MM.1S (cell line): ENCODE measurements at regions not wholly inside any gene's neighbourhood (a gene's known extent, or its start where the extent isn't known, plus 50 kb on each side); places are given as distances from the start of the nearest gene placed in this dataset.

Source experiments
- DNase-seq: peaks from one replicate; pipeline ENCODE4 v3.0.0-alpha.2; 2015
- H2AFZ ChIP-seq: fragments of 300-600 bp; sonication (generic); 2 replicates; pipeline ENCODE4 v1.6.0; 2016; ENCODE audit warnings: antibody characterized with exemption, low read length
- H3F3A ChIP-seq: fragments of 300-600 bp; sonication (generic); 2 replicates; pipeline ENCODE4 v1.6.1; 2016; ENCODE audit warnings: mild to moderate bottlenecking, antibody characterized with exemption, low read length, moderate library complexity, mixed read lengths; ENCODE audit not compliant: insufficient read depth
- H3K27ac ChIP-seq: fragments of 300-600 bp; sonication (generic); 2 replicates; pipeline ENCODE4 v1.5.1; 2016; ENCODE audit warnings: mild to moderate bottlenecking, low read length
- H3K27me3 ChIP-seq: fragments of 300-600 bp; sonication (generic); replicated peaks from 2 replicates; pipeline ENCODE4 v1.6.0; 2016; ENCODE audit warnings: low read length; ENCODE audit not compliant: insufficient read depth
- H3K36me3 ChIP-seq: fragments of 300-600 bp; sonication (generic); replicated peaks from 2 replicates; pipeline ENCODE4 v1.6.1; 2016; ENCODE audit warnings: mild to moderate bottlenecking, low read length, mixed read lengths; ENCODE audit not compliant: insufficient read depth
- H3K4me1 ChIP-seq: fragments of 300-600 bp; sonication (generic); 2 replicates; pipeline ENCODE4 v1.6.1; 2016; ENCODE audit warnings: low read length, mixed read lengths
- H3K4me2 ChIP-seq: fragments of 300-600 bp; sonication (generic); 2 replicates; pipeline ENCODE4 v1.6.0; 2016; ENCODE audit warnings: low read depth, low read length
- H3K4me3 ChIP-seq: fragments of 300-600 bp; sonication (generic); 2 replicates; pipeline ENCODE4 v1.5.1; 2016; ENCODE audit warnings: low read length, mixed read lengths
- H3K79me2 ChIP-seq: fragments of 300-600 bp; sonication (generic); 2 replicates; pipeline ENCODE4 v1.6.1; 2016; ENCODE audit warnings: mixed run types, low read length, mixed read lengths
- H3K9ac ChIP-seq: fragments of 300-600 bp; sonication (generic); 2 replicates; pipeline ENCODE4 v1.6.1; 2016; ENCODE audit warnings: low read length, mixed read lengths
- H3K9me2 ChIP-seq: fragments of 300-600 bp; sonication (generic); replicated peaks from 2 replicates; pipeline ENCODE4 v1.6.1; 2016; ENCODE audit warnings: mild to moderate bottlenecking, low read length, mixed read lengths; ENCODE audit not compliant: insufficient read depth
- H3K9me3 ChIP-seq: fragments of 300-600 bp; sonication (generic); replicated peaks from 2 replicates; pipeline ENCODE4 v1.6.1; 2016; ENCODE audit warnings: mild to moderate bottlenecking, low read length, mixed read lengths; ENCODE audit not compliant: insufficient read depth
- H4K20me1 ChIP-seq: fragments of 300-600 bp; sonication (generic); 2 replicates; pipeline ENCODE4 v1.6.1; 2016; ENCODE audit warnings: mild to moderate bottlenecking, low read length, moderate library complexity, mixed read lengths; ENCODE audit not compliant: insufficient read depth
- CTCF ChIP-seq: fragments of 300-600 bp; sonication (generic); IDR thresholded peaks from 2 replicates; pipeline ENCODE4 v1.5.1; 2016; ENCODE audit warnings: antibody characterized with exemption, low read length, mixed read lengths
- EZH2 ChIP-seq: fragments of 300-600 bp; sonication (generic); optimal IDR thresholded peaks from 2 replicates; pipeline ENCODE3; 2017; ENCODE audit warnings: low read depth, mild to moderate bottlenecking, antibody characterized with exemption, low read length, mixed read lengths
- EZH2phosphoT487 ChIP-seq: fragments of 300-600 bp; sonication (generic); IDR thresholded peaks from 2 replicates; pipeline ENCODE4 v1.6.1; 2018; ENCODE audit warnings: antibody characterized with exemption, low read length

- no peak for DNase-seq
- H3K9ac ChIP-seq = no peak overlapping the region
- no peaks in the 10 kb centered on the region for H4K20me1 ChIP-seq
- no peaks in the 10 kb centered on the region for H3K4me1 ChIP-seq
- no peaks in the 10 kb centered on the region for H3K79me2 ChIP-seq
- no peaks in the 10 kb centered on the region for H3K27me3 ChIP-seq
- H3K27ac ChIP-seq = no peak overlapping the region
- TF ChIP-seq EZH2 (no peak), EZH2phosphoT487 (no peak), CTCF (no peak)
- H3K36me3 ChIP-seq = no peaks in the 10 kb centered on the region
- no peaks in the 10 kb centered on the region for H3K9me3 ChIP-seq
- no peak overlapping the region for H3K4me3 ChIP-seq
- H3F3A ChIP-seq = no peaks in the 10 kb centered on the region
- H3K4me2 ChIP-seq = no peak overlapping the region
- no peak overlapping the region for H2AFZ ChIP-seq
- no peaks in the 10 kb centered on the region for H3K9me2 ChIP-seq
These were observed 1400.9 kb upstream of the FLRT2 start for GRCh38 chr14:84129007-84129406.

GRCh38 chr14:84129941-84130340 is 1400.0 kb upstream of the FLRT2 start:
- no peaks in the 10 kb centered on the region for H3K27me3 ChIP-seq
- no peak for DNase-seq
- no peak for TF ChIP-seq EZH2
- no peak for TF ChIP-seq CTCF
- TF ChIP-seq EZH2phosphoT487 = no peak
- no peak overlapping the region for H3K9ac ChIP-seq
- no peak overlapping the region for H3K4me2 ChIP-seq
- H3K36me3 ChIP-seq = no peaks in the 10 kb centered on the region
- H3K27ac ChIP-seq = no peak overlapping the region
- H3F3A ChIP-seq = no peaks in the 10 kb centered on the region
- H3K9me2 ChIP-seq = no peaks in the 10 kb centered on the region
- H3K4me1 ChIP-seq = no peaks in the 10 kb centered on the region
- H3K4me3 ChIP-seq = no peak overlapping the region
- no peak overlapping the region for H2AFZ ChIP-seq
- no peaks in the 10 kb centered on the region for H3K79me2 ChIP-seq
- H4K20me1 ChIP-seq = no peaks in the 10 kb centered on the region
- no peaks in the 10 kb centered on the region for H3K9me3 ChIP-seq

GRCh38 chr14:84131924-84132323 is 1398.0 kb upstream of the FLRT2 start:
- no peak overlapping the region for H3K27ac ChIP-seq
- TF ChIP-seq EZH2phosphoT487 (no peak), CTCF (no peak), EZH2 (no peak)
- H3K36me3 ChIP-seq = no peaks in the 10 kb centered on the region
- H3F3A ChIP-seq = no peaks in the 10 kb centered on the region
- no peak overlapping the region for H3K9ac ChIP-seq
- H3K9me2 ChIP-seq = no peaks in the 10 kb centered on the region
- no peak overlapping the region for H2AFZ ChIP-seq
- no peaks in the 10 kb centered on the region for H3K79me2 ChIP-seq
- no peaks in the 10 kb centered on the region for H3K9me3 ChIP-seq
- H3K27me3 ChIP-seq = no peaks in the 10 kb centered on the region
- H3K4me1 ChIP-seq = no peaks in the 10 kb centered on the region
- H3K4me2 ChIP-seq = no peak overlapping the region
- H4K20me1 ChIP-seq = no peaks in the 10 kb centered on the region
- no peak for DNase-seq
- no peak overlapping the region for H3K4me3 ChIP-seq
